SHP77 treated with DMSO at 0.1 percent for 48 hours (cell line): ENCODE measurements at regions not wholly inside any gene's neighbourhood (a gene's known extent, or its start where the extent isn't known, plus 50 kb on each side); places are given as distances from the start of the nearest gene placed in this dataset.

ENCODE experiments used
- DNase-seq: peaks from one replicate; lab custom pipeline; 2025; lab: John Stamatoyannopoulos, UW

- DNase-seq = no peak
Measured at GRCh38 chr5:167973126-167973525, 318.3 kb upstream of the WWC1 start.

DNA sequence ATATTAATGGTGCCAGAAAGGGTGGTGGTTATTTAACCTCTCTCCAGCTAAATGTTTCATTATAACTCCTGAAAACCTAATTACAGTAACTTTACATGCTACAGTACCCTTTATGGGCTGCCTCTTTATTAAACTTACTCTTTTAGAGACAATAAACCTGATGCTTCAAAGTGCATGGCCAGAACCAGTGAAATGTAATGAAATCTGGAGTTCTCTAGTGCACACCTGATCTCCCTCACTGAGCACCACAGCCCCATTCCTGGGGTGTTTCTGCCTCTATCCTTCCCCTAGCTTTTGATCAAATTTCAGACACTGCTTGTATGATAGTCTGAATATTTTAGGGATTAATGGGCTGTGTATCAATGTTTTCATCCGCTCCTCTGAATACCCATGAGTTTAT lies 306.5 kb upstream of the WWC1 start:
- DNase-seq = no peak

- no peak for DNase-seq
Measured at GRCh38 chr5:167985373-167985772, 306.1 kb upstream of the WWC1 start.

DNA sequence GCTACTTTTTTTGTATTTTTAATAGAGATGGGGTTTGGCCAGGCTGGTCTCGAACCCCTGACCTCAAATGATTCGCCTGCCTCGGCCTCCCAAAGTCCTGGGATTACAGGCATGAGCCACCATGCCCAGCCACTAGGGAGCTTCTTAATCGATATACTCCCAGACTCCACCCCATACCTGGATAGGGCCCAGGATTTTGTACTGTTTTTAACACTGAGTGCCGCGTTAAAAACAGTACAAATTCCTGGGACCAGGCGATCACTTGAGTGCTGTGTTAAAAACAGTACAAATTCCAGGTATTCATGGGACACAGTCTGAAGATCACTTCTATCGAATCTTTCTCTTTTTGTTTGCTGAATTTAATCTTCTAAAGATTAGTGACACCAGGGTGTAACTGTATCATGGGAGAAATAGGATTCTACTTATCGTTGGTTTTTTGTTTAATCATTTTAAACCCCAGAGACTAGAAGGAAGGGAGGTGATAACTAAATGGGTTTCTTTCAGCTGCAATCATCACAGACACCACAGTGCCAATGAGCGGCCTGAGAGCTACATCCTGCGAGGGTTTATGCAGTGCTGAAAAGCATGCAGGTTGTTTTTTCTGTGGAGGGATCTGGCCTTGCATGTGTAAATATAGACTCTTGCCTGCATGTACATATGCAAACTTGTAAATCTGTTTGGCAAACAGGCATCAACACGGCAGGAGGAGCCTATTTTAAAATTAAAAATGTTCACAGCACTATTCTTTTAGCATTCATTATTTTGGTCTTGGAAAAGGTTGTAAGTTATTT lies 303.8 kb upstream of the WWC1 start:
- DNase-seq = no peak

GRCh38 chr5:167992868-167993267 lies 298.6 kb upstream of the WWC1 start:
- no peak for DNase-seq

- DNase-seq = no peak
Measured at GRCh38 chr5:167993771-167994170, 297.7 kb upstream of the WWC1 start.

- no peak for DNase-seq
Measured at GRCh38 chr5:167995844-167996425, 295.5 kb upstream of the WWC1 start.

GRCh38 chr5:167998148-167998767 lies 293.2 kb upstream of the WWC1 start:
- no peak for DNase-seq

GRCh38 chr5:167999182-167999581 lies 292.3 kb upstream of the WWC1 start:
- no peak for DNase-seq

GRCh38 chr5:168001318-168001717 lies 290.1 kb upstream of the WWC1 start:
- no peak for DNase-seq

GRCh38 chr5:168002116-168002515 lies 289.3 kb upstream of the WWC1 start:
- DNase-seq = no peak

- no peak for DNase-seq
Measured at GRCh38 chr5:168005093-168005492, 286.4 kb upstream of the WWC1 start.

- no peak for DNase-seq
Measured at GRCh38 chr5:168005936-168006335, 285.5 kb upstream of the WWC1 start.

DNA sequence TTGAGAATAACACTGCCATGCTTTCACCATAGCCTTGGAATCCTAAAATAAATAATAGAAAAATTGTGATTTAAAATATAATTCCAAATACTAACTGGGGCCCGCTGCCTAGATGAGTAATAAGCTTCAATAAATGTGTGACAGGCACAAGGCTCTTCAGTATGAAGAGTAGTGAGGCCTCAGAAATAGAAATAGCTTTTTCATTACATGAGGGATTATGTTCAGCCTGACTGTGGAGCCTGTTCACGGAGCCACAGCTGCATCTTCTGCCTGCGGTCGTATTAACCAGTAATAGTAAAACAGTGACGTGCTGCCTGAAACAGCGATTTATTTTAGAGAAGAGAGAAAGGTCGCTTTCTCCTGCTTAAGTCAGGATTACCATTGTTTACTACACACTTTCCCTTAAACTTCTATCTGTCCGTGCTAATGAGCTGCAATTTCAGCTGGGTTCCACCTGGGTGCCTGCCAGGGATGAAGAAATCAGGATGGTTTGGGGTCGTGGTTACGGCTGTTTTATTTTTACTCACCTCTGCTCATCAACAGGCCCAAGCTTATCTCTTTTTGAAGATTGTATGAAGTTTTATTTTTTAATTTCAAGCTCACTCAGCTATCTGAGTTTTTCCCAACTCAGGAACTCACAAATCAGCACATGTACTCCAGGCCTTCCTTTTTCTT lies 284.9 kb upstream of the WWC1 start:
- DNase-seq = no peak

GRCh38 chr5:168007286-168007685 lies 284.2 kb upstream of the WWC1 start:
- DNase-seq = no peak

GRCh38 chr5:168008555-168008954 lies 282.9 kb upstream of the WWC1 start:
- DNase-seq = no peak

- DNase-seq = no peak
Measured at GRCh38 chr5:168011096-168011495, 280.3 kb upstream of the WWC1 start.

DNA sequence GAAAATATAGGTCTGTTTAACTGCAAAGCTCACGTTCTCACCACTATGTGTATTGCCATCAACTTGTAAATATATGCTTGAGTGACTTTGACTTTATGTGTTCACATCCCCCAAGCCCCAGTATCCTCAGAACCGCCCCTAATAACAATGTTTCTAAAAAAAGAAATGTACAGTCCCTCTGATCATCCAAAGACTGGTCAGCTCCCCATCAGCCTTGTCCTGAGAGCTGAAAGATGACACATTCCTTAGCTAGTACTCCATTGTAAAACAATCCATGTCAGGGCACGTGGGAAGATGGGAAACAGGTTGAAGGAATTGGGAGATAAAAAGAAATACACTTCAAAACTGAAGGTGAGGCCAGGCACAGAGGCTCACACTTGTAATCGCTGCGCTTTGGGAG lies 279.4 kb upstream of the WWC1 start:
- DNase-seq = no peak

GRCh38 chr5:168013546-168013945 lies 277.9 kb upstream of the WWC1 start:
- DNase-seq = no peak

- DNase-seq = no peak
Measured at GRCh38 chr5:168014433-168015123, 276.9 kb upstream of the WWC1 start.

- DNase-seq = no peak
Measured at GRCh38 chr5:168015506-168015905, 275.9 kb upstream of the WWC1 start.

DNA sequence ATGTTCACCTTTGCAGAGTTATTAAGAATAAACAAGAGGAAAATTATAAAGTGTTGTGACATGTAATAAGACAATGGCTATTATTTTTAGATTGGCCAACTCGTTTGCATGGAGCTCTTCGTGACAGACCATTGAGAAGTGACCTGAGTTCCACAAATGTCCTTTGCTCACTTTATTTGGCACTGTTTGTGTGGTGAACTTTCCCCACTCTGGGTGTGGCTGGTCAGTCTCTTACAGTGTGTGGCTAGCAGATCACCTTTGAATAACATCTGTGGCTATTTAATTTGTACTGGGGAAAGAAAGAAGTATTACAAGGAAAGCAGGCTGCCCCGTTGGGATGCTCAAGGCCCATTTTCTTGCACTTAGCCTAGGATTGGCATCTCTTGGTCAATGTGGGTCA lies 274.1 kb upstream of the WWC1 start:
- no peak for DNase-seq
